ENCODE measurements at regions not wholly inside any gene's neighbourhood (a gene's known extent, or its start where the extent isn't known, plus 50 kb on each side); places are given as distances from the start of the nearest gene placed in this dataset.
A peak's percentile ranks its signal among the peaks of the same experiment; 100 is the strongest.
"Not testable (repeated sequence)": the region's sequence is repeated elsewhere in the genome, so short reads cannot be mapped to it uniquely, and the experiment has no call there.

GRCh38 chr16:75837264-75837663 lies 111.0 kb upstream of the CPHXL start:
- no peak for DNase-seq

GRCh38 chr16:75837681-75838080 lies 111.4 kb upstream of the CPHXL start:
- no peak for DNase-seq

GRCh38 chr16:75841517-75841916 lies 115.2 kb upstream of the CPHXL start:
- no peak for DNase-seq

- DNase-seq: no peak
These were observed 120.9 kb upstream of the CPHXL start for GRCh38 chr16:75847172-75847571.

GRCh38 chr16:75854152-75854551 lies 127.9 kb upstream of the CPHXL start:
- no peak for DNase-seq

GRCh38 chr16:75860326-75861053 lies 134.2 kb upstream of the CPHXL start:
- peak in 43 of 51 donors; percentile 7 to 89 (median 64) for DNase-seq

- no peak for DNase-seq
These were observed 135.2 kb upstream of the CPHXL start for GRCh38 chr16:75861311-75862097.

GRCh38 chr16:75862098-75862386 lies 135.8 kb upstream of the CPHXL start:
- peak in 3 of 51 donors; percentile 12 to 22 (median 15) for DNase-seq

GRCh38 chr16:75864243-75864642 lies 138.0 kb upstream of the CPHXL start:
- no peak for DNase-seq

- DNase-seq: no peak
These were observed 139.4 kb upstream of the CPHXL start for GRCh38 chr16:75865736-75866135.

GRCh38 chr16:75868636-75869632 lies 142.6 kb upstream of the CPHXL start:
- DNase-seq: peak in 10 of 51 donors; percentile 2 to 26 (median 10)

GRCh38 chr16:75881280-75881679 lies 155.0 kb upstream of the CPHXL start:
- DNase-seq: not testable (repeated sequence)

GRCh38 chr16:75899163-75899562 lies 172.9 kb upstream of the CPHXL start:
- DNase-seq: no peak

- DNase-seq: no peak
These were observed 182.2 kb upstream of the CPHXL start for GRCh38 chr16:75908331-75909117.

- no peak for DNase-seq
These were observed 183.5 kb upstream of the CPHXL start for GRCh38 chr16:75909746-75910145.

- no peak for DNase-seq
These were observed 185.6 kb upstream of the CPHXL start for GRCh38 chr16:75911896-75912295.

GRCh38 chr16:75913958-75914357 lies 187.7 kb upstream of the CPHXL start:
- no peak for DNase-seq

- DNase-seq: no peak
These were observed 190.2 kb upstream of the CPHXL start for GRCh38 chr16:75916451-75916850.

- no peak for DNase-seq
These were observed 191.8 kb upstream of the CPHXL start for GRCh38 chr16:75918109-75918508.

- peak in 1 of 51 donors; percentile 29 for DNase-seq
These were observed 193.4 kb upstream of the CPHXL start for GRCh38 chr16:75919664-75920063.

- no peak for DNase-seq
These were observed 195.0 kb upstream of the CPHXL start for GRCh38 chr16:75921281-75921680.
